ENCODE measurements at regions not wholly inside any gene's neighbourhood (a gene's known extent, or its start where the extent isn't known, plus 50 kb on each side); places are given as distances from the start of the nearest gene placed in this dataset.

GRCh38 chrY:19351616-19352015 is 392.9 kb downstream of the KDM5D start:
- TF ChIP-seq CTCF (IDR thresholded peaks at IDR 0.05 in 4 of 5, conservative IDR thresholded peaks at IDR 0.05 in 1 of 5) (no peak), POLR2A (IDR thresholded peaks at IDR 0.05) (no peak)

Measured in gastrocnemius medialis (tissue), 4 donors.